Transverse colon (tissue), 4 donors: ENCODE measurements at regions not wholly inside any gene's neighbourhood (a gene's known extent, or its start where the extent isn't known, plus 50 kb on each side); places are given as distances from the start of the nearest gene placed in this dataset.

Source experiments
- DNase-seq: peaks from one replicate; pipeline ENCODE4 v3.0.0-alpha.2; 2019
- H3K27ac ChIP-seq, 4 donors: fragments of 200-600 bp; sonication (generic); 2 replicates each; pipeline ENCODE4 v1.5.1; 2016 to 2018; ENCODE audit warnings: inconsistent platforms in 4 of 4
- H3K27me3 ChIP-seq: fragments of 200-600 bp; sonication (generic); 2 replicates; pipeline ENCODE4 v1.5.1; 2017; ENCODE audit warnings: inconsistent platforms
- H3K36me3 ChIP-seq, 4 donors: fragments of 200-600 bp; sonication (generic); 2 replicates each; pipeline ENCODE4 v1.5.1; 2017 to 2019; ENCODE audit warnings: inconsistent platforms in 4 of 4
- H3K4me1 ChIP-seq, 4 donors: fragments of 200-600 bp; sonication (generic); 2 replicates each; pipeline ENCODE4 v1.5.1; 2017 to 2020; ENCODE audit warnings: inconsistent platforms in 4 of 4
- H3K4me3 ChIP-seq, 4 donors: fragments of 200-600 bp; sonication (generic); 1 replicate in 1 of 4; 2 replicates in 3 of 4; pipeline versions ENCODE4 v1.5.1 to v1.6.1; 2017 to 2019; ENCODE audit warnings: inconsistent platforms in 4 of 4
- H3K9me3 ChIP-seq, 2 donors: fragments of 200-600 bp; sonication (generic); 2 replicates each; pipeline ENCODE4 v1.5.1; 2017 to 2019; ENCODE audit warnings: inconsistent platforms in 2 of 2
- EP300 ChIP-seq: sonication (generic); formaldehyde crosslinking; IDR thresholded peaks from one replicate; pipeline ENCODE4 v1.6.1; 2017; ENCODE audit warnings: antibody characterized with exemption, low read depth
- POLR2A ChIP-seq: fragments of 450-650 bp; IDR thresholded peaks from one replicate; pipeline ENCODE4 v1.6.1; 2016; ENCODE audit warnings: antibody characterized with exemption, mild to moderate bottlenecking, moderate library complexity
- POLR2AphosphoS5 ChIP-seq, 3 donors: sonication (generic); formaldehyde crosslinking; IDR thresholded peaks; one replicate each; pipeline ENCODE4 v1.6.1; 2016; ENCODE audit warnings: antibody characterized with exemption in 3 of 3
- WGBS, 2 donors: methylation state at CpG; one replicate each; pipeline ENCODE4 v1.1.5; 2018; ENCODE audit warnings: low coverage in 1 of 2; 5-methylcytosine and 5-hydroxymethylcytosine counted together
- in situ Hi-C, 4 donors: fragments of 200-750 bp; cut with MboI; loops; one replicate each; pipeline versions ENCODE4 v1.15.0 to v1.15.1; 2017; ENCODE audit warnings: low sequenced_read_pairs in 3 of 4, low pct_ligation_motif_present in 1 of 4, low pct_unique_long_range_greater_than_20kb in 1 of 4
- intact Hi-C: fragments of 100-400 bp; cut with DNase I; formaldehyde crosslinking; loops from one replicate; pipeline ENCODE4 v1.15.1; 2023; ENCODE audit warnings: low total_unique reads
- TF ChIP-seq, protein P1 (sequence below), 5 experiments: fragments of 200-600 bp in 3 of 5; fragments of 450-650 bp in 2 of 5; sonication (generic) in 3 of 5; IDR thresholded peaks; 1 replicate in 2 of 5; 2 replicates in 3 of 5; pipeline ENCODE4 v1.5.1; 2016 to 2017; ENCODE audit warnings: antibody characterized with exemption in 5 of 5, inconsistent platforms in 3 of 5, mild to moderate bottlenecking in 2 of 5, moderate library complexity in 1 of 5

DNA sequence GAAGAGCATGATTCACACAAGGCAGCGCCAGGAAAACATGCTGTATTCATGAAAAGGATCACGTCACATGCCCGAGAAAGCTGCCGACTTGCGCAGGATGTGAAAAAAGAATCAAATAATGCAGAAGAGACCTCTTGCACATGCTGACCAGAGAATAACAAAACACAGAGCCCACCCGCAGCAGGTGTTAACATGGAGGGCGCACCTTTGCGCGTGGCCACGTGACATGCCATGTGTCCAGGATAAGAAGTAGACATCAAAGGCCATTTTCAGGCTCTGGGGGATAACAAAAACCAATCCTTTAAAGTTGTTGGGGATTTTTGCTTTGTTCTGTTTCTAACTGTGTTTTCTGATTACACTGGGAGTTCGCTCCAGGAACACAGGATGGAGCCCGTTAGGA lies 1332.8 kb downstream of the ZPLD1 start:
- no peaks in the 10 kb centered on the region for H3K4me1 ChIP-seq
- H3K27ac ChIP-seq = no peak overlapping the region
- no peaks in the 10 kb centered on the region for H3K36me3 ChIP-seq
- no peak for DNase-seq
- H3K27me3 ChIP-seq = no peaks in the 10 kb centered on the region
- no peak for TF ChIP-seq EP300
- TF ChIP-seq POLR2AphosphoS5 (IDR thresholded peaks at IDR 0.05) = no peak
- TF ChIP-seq POLR2A = no peak
- TF ChIP-seq, protein P1, sequence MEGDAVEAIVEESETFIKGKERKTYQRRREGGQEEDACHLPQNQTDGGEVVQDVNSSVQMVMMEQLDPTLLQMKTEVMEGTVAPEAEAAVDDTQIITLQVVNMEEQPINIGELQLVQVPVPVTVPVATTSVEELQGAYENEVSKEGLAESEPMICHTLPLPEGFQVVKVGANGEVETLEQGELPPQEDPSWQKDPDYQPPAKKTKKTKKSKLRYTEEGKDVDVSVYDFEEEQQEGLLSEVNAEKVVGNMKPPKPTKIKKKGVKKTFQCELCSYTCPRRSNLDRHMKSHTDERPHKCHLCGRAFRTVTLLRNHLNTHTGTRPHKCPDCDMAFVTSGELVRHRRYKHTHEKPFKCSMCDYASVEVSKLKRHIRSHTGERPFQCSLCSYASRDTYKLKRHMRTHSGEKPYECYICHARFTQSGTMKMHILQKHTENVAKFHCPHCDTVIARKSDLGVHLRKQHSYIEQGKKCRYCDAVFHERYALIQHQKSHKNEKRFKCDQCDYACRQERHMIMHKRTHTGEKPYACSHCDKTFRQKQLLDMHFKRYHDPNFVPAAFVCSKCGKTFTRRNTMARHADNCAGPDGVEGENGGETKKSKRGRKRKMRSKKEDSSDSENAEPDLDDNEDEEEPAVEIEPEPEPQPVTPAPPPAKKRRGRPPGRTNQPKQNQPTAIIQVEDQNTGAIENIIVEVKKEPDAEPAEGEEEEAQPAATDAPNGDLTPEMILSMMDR (IDR thresholded peaks at IDR 0.05) = no peak
- H3K4me3 ChIP-seq = no peak overlapping the region
- 85 to 88% methylated on average over 12 of the region's 12 CpGs for WGBS, 2 donors
- intact Hi-C loops (no loop called here), in situ Hi-C loops (no loop called here)
- peaks cover 0 to 4% of the 10 kb centered on the region in 2 donors for H3K9me3 ChIP-seq

DNA sequence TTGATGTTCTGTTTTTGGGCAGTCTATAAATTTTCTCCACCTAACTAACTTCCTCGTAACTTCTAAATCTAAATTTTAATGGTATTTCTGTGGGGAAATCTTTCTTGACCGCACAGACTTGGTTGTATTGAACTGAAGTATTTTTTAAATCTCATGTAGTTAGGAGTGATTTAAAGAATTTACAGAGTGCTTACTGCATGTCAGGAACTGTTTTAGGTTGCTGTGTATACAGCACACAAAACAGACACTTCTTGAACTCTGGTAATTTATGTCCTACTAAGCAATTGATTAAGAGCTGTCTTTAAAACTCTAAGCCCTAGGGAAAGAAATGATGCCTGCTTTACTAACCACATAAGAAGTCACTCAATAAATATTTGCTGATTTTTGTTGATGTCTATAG lies 1350.2 kb downstream of the ZPLD1 start:
- H3K4me1 ChIP-seq = no peaks in the 10 kb centered on the region
- intact Hi-C loops (no loop called here), in situ Hi-C loops (no loop called here)
- no peak for DNase-seq
- H3K4me3 ChIP-seq = no peak overlapping the region
- no peaks in the 10 kb centered on the region for H3K36me3 ChIP-seq
- H3K27me3 ChIP-seq = no peaks in the 10 kb centered on the region
- WGBS, 2 donors = 67 to 74% methylated on average over 1 to 2 of the region's 2 CpGs
- H3K9me3 ChIP-seq = no peaks in the 10 kb centered on the region
- H3K27ac ChIP-seq = no peak overlapping the region
- TF ChIP-seq, protein P1 (IDR thresholded peaks at IDR 0.05) = no peak
- no peak for TF ChIP-seq POLR2A
- no peak for TF ChIP-seq POLR2AphosphoS5 (IDR thresholded peaks at IDR 0.05)
- no peak for TF ChIP-seq EP300

DNA sequence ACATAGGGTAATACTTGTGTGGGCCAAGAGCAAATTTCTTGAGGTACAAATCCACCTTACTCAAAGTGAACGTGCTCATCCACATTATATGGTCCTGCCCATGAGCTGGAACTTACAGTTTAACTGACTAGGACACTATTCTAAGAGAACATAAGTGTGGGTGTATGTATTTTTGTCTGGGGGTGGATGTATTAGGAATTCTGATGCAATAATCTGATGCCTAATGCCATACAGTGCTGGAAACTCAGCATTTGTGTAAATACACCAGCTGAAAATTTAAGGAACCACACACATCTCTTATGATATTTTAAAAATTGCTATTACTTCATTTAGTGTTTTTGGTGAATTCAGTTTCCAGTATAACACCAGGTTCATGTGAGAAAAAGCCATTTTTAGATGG lies 1350.7 kb downstream of the ZPLD1 start:
- Histone ChIP-seq H3K9me3 (no peaks in the 10 kb centered on the region), H3K4me1 (no peaks in the 10 kb centered on the region), H3K4me3 (no peak overlapping the region), H3K36me3 (no peaks in the 10 kb centered on the region), H3K27ac (no peak overlapping the region), H3K27me3 (no peaks in the 10 kb centered on the region)
- TF ChIP-seq POLR2AphosphoS5 (IDR thresholded peaks at IDR 0.05) (no peak), POLR2A (no peak)
- 43 to 58% methylated on average over 1 of the region's 1 CpG for WGBS, 2 donors
- no peak for DNase-seq
- in situ Hi-C loops (no loop called here), intact Hi-C loops (no loop called here)

DNA sequence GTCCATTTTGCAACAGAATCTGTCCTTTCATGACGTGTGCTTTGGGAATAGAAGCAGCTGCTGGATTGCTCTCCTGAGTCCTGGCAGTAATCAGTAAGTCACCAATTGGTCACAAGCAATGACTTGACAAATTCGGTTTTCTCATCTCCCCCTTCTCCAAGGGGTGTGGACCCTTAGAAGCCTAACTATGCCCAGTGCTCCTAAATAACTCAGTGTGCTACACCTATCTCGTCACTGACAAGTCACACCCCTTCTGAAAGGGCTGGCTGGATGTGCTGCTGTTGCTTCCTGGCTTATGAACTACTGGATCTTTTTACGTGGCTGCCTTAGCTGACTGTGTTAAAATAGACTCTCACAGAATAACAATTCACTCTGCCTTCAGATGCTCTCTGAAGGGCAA lies 1351.5 kb downstream of the ZPLD1 start:
- H3K4me3 ChIP-seq = no peak overlapping the region
- no peak for DNase-seq
- in situ Hi-C loops = no loop called here
- H3K27ac ChIP-seq = no peak overlapping the region
- no peak for TF ChIP-seq POLR2A
- TF ChIP-seq EP300 = no peak
- TF ChIP-seq POLR2AphosphoS5 (IDR thresholded peaks at IDR 0.05) = no peak
- TF ChIP-seq, protein P1 (IDR thresholded peaks at IDR 0.05) = no peak
- WGBS, 2 donors = 13 to 16% methylated on average over 1 to 4 of the region's 4 CpGs
- no peaks in the 10 kb centered on the region for H3K9me3 ChIP-seq
- H3K27me3 ChIP-seq = no peaks in the 10 kb centered on the region
- H3K36me3 ChIP-seq = no peaks in the 10 kb centered on the region
- intact Hi-C loops = no loop called here
- no peaks in the 10 kb centered on the region for H3K4me1 ChIP-seq

DNA sequence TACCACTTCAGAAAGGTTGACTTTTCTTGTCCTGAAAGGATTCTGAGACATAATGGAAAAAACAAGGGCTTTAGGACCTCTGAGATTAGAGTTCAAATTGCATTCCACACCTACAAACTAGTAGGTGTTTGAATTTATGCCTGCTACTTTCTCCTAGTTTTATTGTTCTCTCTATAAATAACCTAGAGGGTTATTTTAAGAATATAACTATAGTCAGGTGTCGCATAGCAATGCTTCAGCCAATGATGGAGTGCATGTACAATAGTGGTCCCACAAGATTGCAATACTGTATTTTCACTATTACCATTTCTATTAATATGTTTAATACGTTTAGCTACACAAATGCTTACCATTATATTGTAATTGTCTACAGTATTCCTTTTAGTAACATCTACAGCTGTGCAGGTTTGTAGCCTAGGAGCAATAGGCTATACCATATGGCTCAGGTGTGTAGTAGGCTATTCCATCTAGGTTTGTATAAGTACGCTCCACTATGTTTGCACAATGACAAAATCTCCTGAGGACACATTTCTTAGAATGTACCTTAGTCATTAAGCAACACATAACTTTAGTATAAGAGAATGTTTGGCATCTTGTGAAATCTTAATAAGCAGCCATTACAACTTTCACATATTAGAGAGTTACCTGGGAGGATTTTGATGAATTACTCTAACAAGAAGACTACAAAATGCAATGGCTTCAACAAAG lies 1352.5 kb downstream of the ZPLD1 start:
- intact Hi-C loops = no loop called here
- 58 to 73% methylated on average over 2 to 3 of the region's 3 CpGs for WGBS, 2 donors
- no peaks in the 10 kb centered on the region for H3K27me3 ChIP-seq
- H3K9me3 ChIP-seq = no peaks in the 10 kb centered on the region
- no peaks in the 10 kb centered on the region for H3K4me1 ChIP-seq
- in situ Hi-C loops = no loop called here
- TF ChIP-seq EP300 (no peak), POLR2AphosphoS5 (IDR thresholded peaks at IDR 0.05) (no peak), POLR2A (no peak)
- TF ChIP-seq, protein P1 (IDR thresholded peaks at IDR 0.05) = no peak
- no peak for DNase-seq
- no peaks in the 10 kb centered on the region for H3K36me3 ChIP-seq
- H3K4me3 ChIP-seq = no peak overlapping the region
- no peak overlapping the region for H3K27ac ChIP-seq
